MM.1S (cell line): ENCODE measurements at regions not wholly inside any gene's neighbourhood (a gene's known extent, or its start where the extent isn't known, plus 50 kb on each side); places are given as distances from the start of the nearest gene placed in this dataset.

Experiments
- EZH2phosphoT487 ChIP-seq: fragments of 300-600 bp; sonication (generic); IDR thresholded peaks from 2 replicates; pipeline ENCODE4 v1.6.1; 2018; ENCODE audit warnings: antibody characterized with exemption, low read length
- TF ChIP-seq, protein P1 (sequence below): fragments of 300-600 bp; sonication (generic); IDR thresholded peaks from 2 replicates; pipeline ENCODE4 v1.5.1; 2016; ENCODE audit warnings: antibody characterized with exemption, low read length, mixed read lengths

DNA sequence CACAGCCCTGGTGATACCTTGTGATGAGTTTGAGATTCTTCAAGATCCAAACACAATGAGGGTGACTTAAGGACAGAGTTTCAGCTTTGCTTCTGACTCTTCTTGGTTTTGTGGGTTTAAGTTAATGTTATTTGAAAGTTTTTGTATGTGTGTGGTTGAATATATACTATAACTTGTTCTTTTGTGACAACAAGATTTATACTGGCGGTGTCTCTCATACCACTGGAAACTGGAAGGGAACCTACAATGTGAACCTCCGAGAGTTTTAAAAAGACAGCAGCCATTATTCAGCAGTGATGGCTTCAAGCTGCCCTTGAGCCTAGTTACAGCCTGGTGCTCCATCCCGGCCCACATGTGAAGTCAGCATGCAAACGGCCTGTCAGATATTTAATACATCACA is 87.9 kb upstream of the IGF1 start:
- TF ChIP-seq, protein P1, sequence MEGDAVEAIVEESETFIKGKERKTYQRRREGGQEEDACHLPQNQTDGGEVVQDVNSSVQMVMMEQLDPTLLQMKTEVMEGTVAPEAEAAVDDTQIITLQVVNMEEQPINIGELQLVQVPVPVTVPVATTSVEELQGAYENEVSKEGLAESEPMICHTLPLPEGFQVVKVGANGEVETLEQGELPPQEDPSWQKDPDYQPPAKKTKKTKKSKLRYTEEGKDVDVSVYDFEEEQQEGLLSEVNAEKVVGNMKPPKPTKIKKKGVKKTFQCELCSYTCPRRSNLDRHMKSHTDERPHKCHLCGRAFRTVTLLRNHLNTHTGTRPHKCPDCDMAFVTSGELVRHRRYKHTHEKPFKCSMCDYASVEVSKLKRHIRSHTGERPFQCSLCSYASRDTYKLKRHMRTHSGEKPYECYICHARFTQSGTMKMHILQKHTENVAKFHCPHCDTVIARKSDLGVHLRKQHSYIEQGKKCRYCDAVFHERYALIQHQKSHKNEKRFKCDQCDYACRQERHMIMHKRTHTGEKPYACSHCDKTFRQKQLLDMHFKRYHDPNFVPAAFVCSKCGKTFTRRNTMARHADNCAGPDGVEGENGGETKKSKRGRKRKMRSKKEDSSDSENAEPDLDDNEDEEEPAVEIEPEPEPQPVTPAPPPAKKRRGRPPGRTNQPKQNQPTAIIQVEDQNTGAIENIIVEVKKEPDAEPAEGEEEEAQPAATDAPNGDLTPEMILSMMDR = no peak
- no peak for TF ChIP-seq EZH2phosphoT487
